ENCODE measurements at regions not wholly inside any gene's neighbourhood (a gene's known extent, or its start where the extent isn't known, plus 50 kb on each side); places are given as distances from the start of the nearest gene placed in this dataset.
"Not testable (repeated sequence)": the region's sequence is repeated elsewhere in the genome, so short reads cannot be mapped to it uniquely, and the experiment has no call there.

DNA sequence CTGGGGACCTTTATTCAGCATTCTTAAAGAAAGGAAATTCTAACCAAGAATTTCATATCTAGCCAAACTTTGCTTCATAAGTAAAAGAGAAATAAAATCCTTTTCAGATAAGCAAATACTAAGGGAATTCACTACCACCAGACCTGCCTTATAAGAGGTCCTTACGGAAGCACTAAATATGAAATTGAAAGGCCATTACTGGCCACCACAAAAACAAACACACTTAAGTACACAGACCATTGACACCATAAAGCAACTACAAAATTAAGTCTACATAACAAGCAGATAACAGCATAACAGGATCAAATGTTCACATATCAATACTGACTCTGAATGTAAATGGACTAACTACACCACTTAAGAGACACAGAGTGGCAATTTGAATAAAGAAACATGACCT, 361.4 kb upstream of the POU5F2 start:
- in situ Hi-C loops (cut with HindIII; ENCODE audit: low pct_unique_long_range_greater_than_20kb, low sequenced_read_pairs), result no loop called here
- DNase-seq (ENCODE audit: low read depth, low spot score), result no peak

DNA sequence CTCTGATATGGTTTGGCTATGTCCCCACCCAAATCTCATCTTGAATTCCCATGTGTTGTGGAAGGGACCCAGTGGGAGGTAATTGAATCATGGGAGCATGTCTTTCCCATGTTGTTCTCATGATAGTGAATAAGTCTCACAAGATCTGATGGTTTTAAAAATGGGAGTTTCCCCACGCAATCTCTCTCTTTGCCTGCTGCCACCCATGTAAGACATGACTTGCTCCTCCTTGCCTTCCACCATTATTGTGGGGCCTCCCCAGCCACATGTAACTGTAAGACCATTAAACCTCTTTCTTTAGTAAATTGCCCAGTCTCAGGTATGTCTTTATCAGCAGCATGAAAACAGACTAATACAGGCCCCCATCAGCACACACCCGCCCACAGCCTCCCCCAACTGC, 356.0 kb upstream of the POU5F2 start:
- in situ Hi-C loops (cut with HindIII; ENCODE audit: low pct_unique_long_range_greater_than_20kb, low sequenced_read_pairs); DNase-seq (ENCODE audit: low read depth, low spot score): not testable (repeated sequence)

DNA sequence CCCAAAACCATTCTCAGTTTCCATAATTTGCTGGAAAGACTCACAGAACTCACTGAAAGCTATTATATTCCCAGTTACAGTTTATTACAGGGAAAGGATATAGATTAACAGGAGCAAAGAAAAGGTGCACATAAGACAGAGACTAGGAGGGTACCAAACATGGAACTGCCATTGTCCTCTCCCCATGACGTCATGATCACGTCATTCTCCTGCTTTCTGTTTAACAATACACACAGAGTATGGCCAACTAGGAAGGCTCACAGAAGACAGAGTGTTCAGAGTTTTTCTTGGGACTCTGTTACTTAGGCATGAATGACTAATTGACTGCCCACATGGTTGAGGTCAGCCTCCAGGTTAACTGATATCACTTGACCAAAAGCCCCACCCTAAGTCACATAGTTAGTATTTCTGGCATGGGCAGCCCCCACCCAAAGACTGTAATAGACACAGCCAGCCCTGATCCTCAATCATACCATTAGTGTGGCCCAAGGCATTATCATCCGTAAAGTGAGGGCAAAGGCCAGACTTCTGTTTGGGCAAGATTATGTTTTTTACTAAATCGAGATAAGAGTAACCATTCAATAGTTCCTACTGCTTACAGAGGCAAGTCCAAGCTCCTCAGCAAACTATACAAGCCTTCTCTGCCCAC, 353.5 kb upstream of the POU5F2 start:
- in situ Hi-C loops (cut with HindIII; ENCODE audit: low pct_unique_long_range_greater_than_20kb, low sequenced_read_pairs), result no loop called here
- no peak for DNase-seq (ENCODE audit: low read depth, low spot score)

DNA sequence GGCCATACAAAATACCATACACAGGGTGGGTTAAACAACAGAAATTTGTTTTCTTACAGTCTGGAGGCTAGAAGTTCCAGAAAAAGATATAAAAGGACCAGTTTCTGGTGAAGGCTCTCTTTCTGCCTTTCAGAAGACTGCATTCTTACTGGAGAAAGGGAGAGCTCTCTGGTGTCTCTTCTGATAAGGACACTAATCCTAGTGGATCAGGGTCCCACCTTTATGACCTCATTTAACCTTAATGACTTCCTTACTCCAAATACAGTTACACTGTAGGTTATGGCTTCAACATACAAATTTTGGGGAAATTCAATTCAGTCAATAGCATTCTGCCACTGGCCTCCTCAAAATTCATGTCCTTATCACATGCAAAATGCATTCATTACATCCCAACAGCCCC, 351.9 kb upstream of the POU5F2 start:
- in situ Hi-C loops (cut with HindIII; ENCODE audit: low pct_unique_long_range_greater_than_20kb, low sequenced_read_pairs), result no loop called here
- no peak for DNase-seq (ENCODE audit: low read depth, low spot score)

DNA sequence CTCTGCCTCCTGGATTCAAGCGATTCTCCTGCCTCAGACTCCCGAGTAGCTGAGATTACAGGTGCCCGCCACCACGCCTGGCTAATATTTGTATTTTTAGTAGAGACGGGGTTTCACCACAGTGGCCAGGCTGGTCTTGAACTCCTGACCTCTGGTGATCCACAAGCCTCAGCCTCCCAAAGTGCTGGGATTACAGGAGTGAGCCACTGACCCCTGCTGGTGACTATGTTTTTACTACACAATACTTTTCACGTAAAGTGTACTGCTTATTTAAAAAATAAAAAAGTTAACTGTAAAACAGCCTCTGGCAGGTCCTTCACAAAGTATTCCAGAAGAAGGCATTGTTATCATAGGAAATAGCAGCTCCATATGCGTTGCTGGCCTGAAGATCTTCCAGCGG, 345.2 kb upstream of the POU5F2 start:
- in situ Hi-C loops (cut with HindIII; ENCODE audit: low pct_unique_long_range_greater_than_20kb, low sequenced_read_pairs), result not testable (repeated sequence)
- peak; percentile 53 for DNase-seq (ENCODE audit: low read depth, low spot score)

DNA sequence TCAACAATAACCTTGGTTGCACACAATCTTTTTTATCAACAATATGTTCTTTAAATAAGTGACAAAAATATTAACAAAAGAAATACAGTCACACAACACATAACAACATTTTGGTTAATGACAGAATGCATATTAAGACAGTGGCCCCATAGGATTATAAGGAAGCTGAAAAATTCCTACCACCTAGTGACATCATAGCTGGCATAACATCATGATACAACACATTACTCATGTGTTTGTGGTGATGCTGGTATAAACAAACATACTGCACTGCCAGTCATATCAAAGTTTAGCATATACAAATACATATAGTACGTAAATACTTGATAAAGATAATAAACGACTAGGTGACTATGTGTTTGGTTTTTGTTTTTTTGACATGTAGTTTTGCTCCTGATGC, 344.8 kb upstream of the POU5F2 start:
- in situ Hi-C loops (cut with HindIII; ENCODE audit: low pct_unique_long_range_greater_than_20kb, low sequenced_read_pairs), result no loop called here
- no peak for DNase-seq (ENCODE audit: low read depth, low spot score)

DNA sequence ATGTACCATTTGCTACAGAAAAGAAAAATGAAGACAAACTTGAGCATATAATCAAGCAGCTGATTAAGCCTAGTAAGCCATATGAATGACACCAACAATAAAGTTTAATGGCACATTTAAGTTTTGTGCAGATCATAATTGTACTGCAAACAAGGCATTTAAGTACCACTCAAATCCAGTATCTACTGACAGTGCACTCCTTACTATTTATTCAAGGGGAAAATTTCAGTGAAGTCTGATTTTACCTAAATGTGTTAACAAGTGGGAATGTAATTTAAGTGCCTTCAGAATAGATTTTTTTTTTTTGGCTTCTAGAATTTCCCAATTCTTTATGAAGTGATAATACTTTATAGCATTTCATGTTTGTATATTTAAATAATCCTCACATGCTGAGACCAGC, 341.0 kb upstream of the POU5F2 start:
- in situ Hi-C loops (cut with HindIII; ENCODE audit: low pct_unique_long_range_greater_than_20kb, low sequenced_read_pairs), result no loop called here
- no peak for DNase-seq (ENCODE audit: low read depth, low spot score)

DNA sequence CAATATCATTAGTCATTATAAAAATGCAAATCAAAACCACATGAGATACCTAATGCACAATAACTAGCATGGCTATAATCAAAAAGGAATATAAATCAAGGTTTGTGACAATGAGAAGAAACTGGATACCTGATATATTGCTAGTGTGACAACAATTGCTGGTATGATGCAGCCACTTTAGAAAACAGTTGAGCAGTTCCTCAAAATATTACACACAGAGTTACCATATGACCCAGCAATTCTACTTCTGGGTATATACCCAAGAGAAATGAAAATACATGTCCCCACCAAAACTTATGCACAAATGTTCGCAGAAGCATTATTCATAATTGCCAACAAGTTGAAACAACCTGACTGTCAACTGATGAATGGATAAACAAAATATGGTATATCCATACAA, 339.7 kb upstream of the POU5F2 start:
- DNase-seq (ENCODE audit: low read depth, low spot score), result no peak
- in situ Hi-C loops (cut with HindIII; ENCODE audit: low pct_unique_long_range_greater_than_20kb, low sequenced_read_pairs), result no loop called here

DNA sequence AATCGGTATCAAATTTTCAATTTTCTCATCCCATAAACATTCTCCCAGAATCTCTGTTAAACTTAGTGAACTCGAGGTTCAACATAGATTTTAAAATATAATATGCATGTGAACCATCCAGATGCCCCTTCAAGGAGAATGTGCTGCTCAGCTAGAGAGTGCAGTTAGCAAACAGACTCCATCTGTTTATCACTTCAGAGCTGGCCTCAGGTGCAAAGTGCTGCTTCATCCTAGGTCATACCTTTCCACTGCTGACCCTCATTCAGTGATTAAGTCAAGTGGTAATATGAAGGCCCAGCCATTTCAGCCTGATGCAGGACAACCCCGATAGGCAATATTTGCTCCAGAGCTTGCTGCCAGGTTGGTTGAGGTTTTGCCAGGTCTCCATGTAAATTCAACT, 339.0 kb upstream of the POU5F2 start:
- in situ Hi-C loops (cut with HindIII; ENCODE audit: low pct_unique_long_range_greater_than_20kb, low sequenced_read_pairs), result no loop called here
- no peak for DNase-seq (ENCODE audit: low read depth, low spot score)

DNA sequence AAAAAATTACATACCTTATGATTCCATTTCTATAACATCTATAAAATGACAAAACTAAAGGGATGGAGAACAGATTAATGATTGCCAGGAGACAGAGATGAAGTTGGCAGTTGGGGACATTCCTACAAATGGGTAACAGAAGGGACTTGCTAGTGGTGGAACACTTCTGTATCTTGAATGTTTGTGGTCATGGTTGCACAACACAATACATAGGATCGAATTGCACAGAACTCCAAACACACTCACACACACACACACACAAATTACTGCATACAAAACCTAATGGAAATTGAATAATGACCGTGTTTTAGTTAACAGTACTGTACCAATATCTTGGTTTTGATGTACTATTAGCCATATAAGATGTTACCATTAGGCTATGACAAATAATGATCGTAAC, 330.7 kb upstream of the POU5F2 start:
- in situ Hi-C loops (cut with HindIII; ENCODE audit: low pct_unique_long_range_greater_than_20kb, low sequenced_read_pairs), result no loop called here

DNA sequence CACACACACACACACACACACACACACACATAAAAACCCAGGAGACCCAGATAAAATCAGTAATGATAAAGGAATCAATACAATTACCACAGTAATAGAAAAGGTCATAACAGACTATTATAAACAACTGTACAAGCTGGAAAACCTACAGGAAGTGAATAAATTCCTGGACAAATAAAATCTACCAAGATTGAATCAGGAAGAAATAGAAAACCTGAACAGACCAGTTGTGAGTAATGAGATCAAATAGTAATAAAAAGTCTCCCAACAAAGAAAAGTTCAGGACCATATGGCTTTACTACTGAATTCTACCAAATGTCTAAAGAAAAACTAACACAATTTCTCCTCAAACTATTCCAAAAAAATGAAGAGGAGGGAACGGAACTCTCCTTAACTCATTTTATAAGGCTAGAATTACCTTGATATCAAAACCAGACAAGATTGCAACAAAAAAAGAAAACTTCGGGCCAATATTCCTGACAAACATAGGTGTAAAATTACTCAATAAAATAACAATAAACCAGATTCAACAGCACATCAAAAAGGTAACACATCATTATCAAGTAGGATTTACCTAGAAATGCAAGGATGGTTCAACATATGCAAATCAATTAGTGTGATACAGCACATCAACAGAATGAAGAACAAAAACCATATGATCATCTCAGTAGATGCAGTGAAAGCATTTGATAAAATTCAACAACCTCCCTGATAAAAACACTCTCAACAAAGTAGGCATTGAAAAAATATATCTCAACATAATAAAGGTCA, 325.2 kb upstream of the POU5F2 start:
- in situ Hi-C loops (cut with HindIII; ENCODE audit: low pct_unique_long_range_greater_than_20kb, low sequenced_read_pairs), result no loop called here

More for the DNA sequence above, 330.7 kb upstream of the POU5F2 start:
- no peak for DNase-seq (ENCODE audit: low read depth, low spot score)

DNA sequence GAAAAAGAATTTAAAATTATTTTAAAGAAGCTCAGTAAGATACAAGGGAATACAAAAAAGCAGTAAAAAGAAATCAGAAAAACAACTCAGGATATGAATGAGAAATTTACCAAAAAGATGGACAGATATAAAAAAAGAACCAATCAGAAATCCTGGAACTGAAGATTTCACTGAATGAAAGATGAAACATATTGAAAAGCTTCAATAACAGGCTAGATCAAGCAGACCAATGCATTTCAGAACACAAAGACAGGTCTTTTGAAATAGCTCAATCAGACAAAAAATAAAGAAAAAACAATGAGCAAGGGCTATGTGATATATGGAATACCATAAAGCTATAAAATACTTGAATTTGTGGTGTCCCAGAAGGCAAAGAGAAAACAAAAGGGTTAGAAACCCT, 322.6 kb upstream of the POU5F2 start:
- no peak for DNase-seq (ENCODE audit: low read depth, low spot score)
- in situ Hi-C loops (cut with HindIII; ENCODE audit: low pct_unique_long_range_greater_than_20kb, low sequenced_read_pairs), result no loop called here

More for the DNA sequence above, 325.2 kb upstream of the POU5F2 start:
- DNase-seq (ENCODE audit: low read depth, low spot score), result no peak

DNA sequence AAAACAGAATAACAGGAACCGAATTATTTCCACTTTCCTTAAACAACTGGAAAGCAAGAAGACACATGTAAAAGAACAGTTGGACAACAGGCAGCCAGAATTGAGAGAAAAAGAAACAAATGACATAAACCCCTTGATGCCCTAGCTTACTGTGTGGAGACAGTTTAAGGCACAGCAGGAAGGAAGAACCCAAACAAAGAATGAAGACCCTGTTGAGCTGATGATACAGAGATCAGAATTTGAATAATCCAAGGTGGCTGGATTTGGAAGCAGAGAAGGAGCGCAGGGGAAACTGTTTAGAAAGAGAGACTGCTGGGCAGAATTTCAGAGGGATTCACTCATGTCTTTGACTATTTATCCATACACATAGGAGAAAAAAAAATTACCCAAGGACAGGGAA, 316.3 kb upstream of the POU5F2 start:
- in situ Hi-C loops (cut with HindIII; ENCODE audit: low pct_unique_long_range_greater_than_20kb, low sequenced_read_pairs), result no loop called here
- DNase-seq (ENCODE audit: low read depth, low spot score), result no peak

DNA sequence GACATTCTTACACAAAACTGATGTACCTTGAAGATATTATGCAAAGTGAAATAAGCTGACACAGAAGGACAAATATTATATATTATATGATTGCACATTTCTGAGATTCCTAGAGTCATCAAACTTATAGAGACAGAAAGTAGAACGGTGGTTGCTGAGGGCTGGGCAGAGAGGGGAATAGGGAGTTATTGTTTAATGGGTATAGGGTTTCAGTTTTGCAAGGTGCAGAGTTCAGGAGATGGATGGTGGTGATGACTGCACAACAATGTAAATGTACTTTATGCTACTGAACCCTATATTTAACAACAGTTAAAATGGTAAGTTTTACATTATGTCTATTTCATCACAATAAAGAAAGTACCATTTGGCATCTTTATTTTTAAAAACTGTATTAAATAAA, 315.8 kb upstream of the POU5F2 start:
- no peak for DNase-seq (ENCODE audit: low read depth, low spot score)
- in situ Hi-C loops (cut with HindIII; ENCODE audit: low pct_unique_long_range_greater_than_20kb, low sequenced_read_pairs), result no loop called here

DNA sequence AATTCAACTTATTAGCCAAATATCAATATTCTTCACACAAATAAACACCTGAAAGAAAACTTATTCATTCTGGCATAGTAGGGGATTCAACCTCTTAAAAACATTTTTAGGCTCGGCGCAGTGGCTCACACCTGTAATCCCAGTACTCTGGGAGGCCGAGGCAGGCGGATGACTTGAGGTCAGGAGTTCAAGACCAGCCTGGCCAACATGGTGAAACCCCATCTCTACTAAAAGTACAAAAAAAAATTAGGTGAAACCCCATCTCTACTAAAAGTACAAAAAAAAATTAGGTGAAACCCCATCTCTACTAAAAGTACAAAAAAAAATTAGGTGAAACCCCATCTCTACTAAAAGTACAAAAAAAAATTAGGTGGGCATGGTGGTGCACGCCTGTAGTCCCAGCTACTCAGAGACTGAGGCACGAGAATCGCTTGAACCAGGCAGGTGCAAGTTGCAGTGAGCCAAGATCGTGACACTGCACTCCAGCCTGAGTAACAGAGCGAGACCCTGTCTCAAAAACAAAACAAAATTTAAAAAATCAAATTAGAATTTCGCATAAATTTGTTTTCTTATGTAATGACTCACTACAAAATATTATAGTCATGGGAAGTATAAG, 308.0 kb upstream of the POU5F2 start:
- DNase-seq (ENCODE audit: low read depth, low spot score); in situ Hi-C loops (cut with HindIII; ENCODE audit: low pct_unique_long_range_greater_than_20kb, low sequenced_read_pairs): not testable (repeated sequence)

DNA sequence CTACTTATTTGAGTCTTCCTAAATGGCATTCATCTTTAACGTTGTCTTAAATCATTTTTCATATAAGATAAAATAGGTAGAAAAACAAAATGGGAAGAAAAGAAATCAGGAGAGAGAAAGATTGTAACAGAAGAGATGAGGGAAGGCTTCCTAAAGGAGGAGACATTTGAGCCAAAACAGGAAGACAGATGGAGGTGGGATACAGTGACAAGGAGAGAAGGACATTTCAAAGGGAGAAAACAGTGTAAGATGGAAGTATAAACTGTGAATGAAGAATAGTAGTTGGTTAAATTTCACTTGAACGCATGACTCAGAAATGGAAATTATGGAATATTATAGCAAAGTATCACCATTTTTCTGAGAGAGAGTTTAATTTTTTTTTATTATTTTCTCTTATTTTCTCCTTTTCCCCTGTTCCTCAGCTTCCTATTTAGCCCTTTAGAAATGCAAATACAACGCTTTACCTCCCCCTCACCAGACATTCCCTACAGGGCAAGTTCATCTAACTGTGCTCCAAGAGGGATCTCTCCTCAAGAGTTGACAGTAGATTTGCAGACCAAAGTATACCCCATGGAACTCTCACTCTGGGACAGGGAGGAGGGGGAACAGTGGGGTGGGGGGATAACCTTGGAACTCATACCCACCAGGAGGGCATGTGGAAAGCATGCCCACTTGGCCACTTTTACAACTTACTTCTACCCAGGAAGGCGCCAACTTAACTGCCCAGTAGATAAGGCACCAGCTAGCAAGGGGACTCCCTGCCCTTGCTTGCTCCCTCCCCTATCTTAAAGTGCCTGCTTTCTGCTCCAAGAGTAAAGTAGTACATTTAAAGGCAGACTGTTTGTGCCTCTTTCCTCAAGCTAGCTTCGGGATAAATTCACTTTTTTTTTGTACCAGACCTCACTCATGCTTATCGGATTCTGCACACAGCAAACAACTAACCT, 304.7 kb upstream of the POU5F2 start:
- in situ Hi-C loops (cut with HindIII; ENCODE audit: low pct_unique_long_range_greater_than_20kb, low sequenced_read_pairs), result no loop called here

DNA sequence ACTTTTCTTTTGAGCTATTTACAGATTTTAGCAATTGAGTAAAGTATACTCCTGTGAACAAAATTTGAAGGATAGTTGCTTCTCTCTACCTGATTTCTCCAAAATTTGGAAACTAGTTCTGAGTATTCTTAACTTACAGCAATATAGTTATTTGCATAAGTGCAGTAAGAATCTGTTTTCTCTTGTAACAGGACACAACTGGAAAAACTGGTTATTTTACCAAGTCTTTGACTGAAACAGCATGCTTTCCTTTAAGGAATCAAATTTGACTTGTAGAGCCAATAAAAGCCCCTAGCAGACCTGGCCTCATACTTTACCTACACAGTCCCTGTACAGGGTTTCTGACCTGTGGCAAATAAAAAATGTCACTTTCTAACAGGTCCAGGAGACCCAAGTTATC, 301.9 kb upstream of the POU5F2 start:
- no peak for DNase-seq (ENCODE audit: low read depth, low spot score)
- in situ Hi-C loops (cut with HindIII; ENCODE audit: low pct_unique_long_range_greater_than_20kb, low sequenced_read_pairs), result no loop called here

More for the DNA sequence above, 304.7 kb upstream of the POU5F2 start:
- DNase-seq (ENCODE audit: low read depth, low spot score), result no peak

DNA sequence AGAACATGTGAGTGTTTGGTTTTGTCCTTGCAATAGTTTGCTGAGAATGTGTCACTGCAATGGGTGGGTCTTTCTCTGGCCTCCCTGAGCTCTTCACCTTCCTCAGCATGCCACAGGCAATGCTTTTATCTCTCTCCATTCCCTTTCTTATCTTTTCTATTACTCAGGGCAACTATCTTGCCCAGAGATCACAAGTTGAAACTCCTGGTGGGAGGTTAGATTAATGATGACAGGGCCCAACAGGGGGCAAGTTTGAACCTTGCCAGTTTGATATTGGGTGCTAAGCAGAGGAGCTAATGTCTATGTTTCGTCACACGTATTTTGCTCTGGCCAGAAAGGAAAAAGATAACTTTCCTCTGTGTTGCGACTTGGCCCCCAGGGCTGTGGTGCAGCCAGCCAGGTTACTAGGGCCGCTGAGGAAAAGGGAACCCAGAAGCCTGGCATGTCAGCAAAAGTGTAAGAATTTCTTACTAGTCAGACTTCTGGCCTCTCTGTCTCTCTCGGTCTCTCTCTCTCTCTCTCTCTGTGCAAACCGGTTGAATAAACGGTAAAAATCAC, 299.3 kb upstream of the POU5F2 start:
- no peak for DNase-seq (ENCODE audit: low read depth, low spot score)
- in situ Hi-C loops (cut with HindIII; ENCODE audit: low pct_unique_long_range_greater_than_20kb, low sequenced_read_pairs), result no loop called here
